ENCODE measurements at regions not wholly inside any gene's neighbourhood (a gene's known extent, or its start where the extent isn't known, plus 50 kb on each side); places are given as distances from the start of the nearest gene placed in this dataset.

- TF ChIP-seq NR1H2 (CRISPR knock-in tag; IDR thresholded peaks at IDR 0.05) (no peak), ZNF396 (CRISPR knock-in tag; IDR thresholded peaks at IDR 0.05; ENCODE audit: borderline replicate concordance) (no peak), RORB (CRISPR knock-in tag; IDR thresholded peaks at IDR 0.05) (no peak), HMGA2 (CRISPR knock-in tag; IDR thresholded peaks at IDR 0.05) (no peak), CTCF (IDR thresholded peaks at IDR 0.05) (no peak), ZBTB43 (CRISPR knock-in tag; IDR thresholded peaks at IDR 0.05) (no peak), NFYB (CRISPR knock-in tag; conservative IDR thresholded peaks at IDR 0.05; ENCODE audit: low read depth) (no peak), MXD4 (CRISPR knock-in tag; IDR thresholded peaks at IDR 0.05; ENCODE audit: borderline replicate concordance) (no peak)
Observed at GRCh38 chr3:34218706-34219385, 420.4 kb downstream of the PDCD6IP start.

Measured in WTC11 (cell line).